ENCODE measurements at regions not wholly inside any gene's neighbourhood (a gene's known extent, or its start where the extent isn't known, plus 50 kb on each side); places are given as distances from the start of the nearest gene placed in this dataset.

DNA sequence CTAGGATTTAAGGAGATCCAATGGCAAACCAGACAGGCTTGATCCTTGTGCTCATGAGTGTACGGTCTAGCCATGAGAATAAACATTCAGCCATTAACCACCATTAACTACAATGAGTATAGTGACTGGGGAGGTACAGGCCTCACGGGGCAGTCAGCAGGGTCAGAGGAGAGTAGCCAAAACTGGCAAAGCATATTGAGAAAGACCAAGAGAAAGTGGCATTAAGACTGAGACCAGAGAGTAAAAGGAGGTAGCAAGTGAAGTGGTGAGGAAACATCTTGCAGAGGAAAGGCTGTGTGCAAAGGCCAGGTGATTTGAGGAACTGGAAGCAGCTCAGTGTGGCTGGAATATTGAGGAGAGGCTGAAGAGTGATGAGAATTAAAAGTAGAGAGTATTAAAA is 407.2 kb upstream of the LMCD1 start (continued):
- TF ChIP-seq, protein P1, sequence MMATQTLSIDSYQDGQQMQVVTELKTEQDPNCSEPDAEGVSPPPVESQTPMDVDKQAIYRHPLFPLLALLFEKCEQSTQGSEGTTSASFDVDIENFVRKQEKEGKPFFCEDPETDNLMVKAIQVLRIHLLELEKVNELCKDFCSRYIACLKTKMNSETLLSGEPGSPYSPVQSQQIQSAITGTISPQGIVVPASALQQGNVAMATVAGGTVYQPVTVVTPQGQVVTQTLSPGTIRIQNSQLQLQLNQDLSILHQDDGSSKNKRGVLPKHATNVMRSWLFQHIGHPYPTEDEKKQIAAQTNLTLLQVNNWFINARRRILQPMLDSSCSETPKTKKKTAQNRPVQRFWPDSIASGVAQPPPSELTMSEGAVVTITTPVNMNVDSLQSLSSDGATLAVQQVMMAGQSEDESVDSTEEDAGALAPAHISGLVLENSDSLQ (IDR thresholded peaks at IDR 0.05): no peak
- TF ChIP-seq MEF2B (IDR thresholded peaks at IDR 0.05; ENCODE audit: partially characterized antibody, poor library complexity, severe bottlenecking) (no peak), SPI1 (IDR thresholded peaks at IDR 0.05; ENCODE audit: borderline replicate concordance, insufficient read depth, low read depth, low read length) (no peak), CEBPB (IDR thresholded peaks at IDR 0.05; ENCODE audit: borderline replicate concordance in 1 of 2, low read depth in 2 of 2, low read length in 2 of 2) (no peak), TARDBP (IDR thresholded peaks at IDR 0.05; ENCODE audit: borderline replicate concordance) (no peak), GABPA (IDR thresholded peaks at IDR 0.05; ENCODE audit: low read depth) (no peak)

DNA sequence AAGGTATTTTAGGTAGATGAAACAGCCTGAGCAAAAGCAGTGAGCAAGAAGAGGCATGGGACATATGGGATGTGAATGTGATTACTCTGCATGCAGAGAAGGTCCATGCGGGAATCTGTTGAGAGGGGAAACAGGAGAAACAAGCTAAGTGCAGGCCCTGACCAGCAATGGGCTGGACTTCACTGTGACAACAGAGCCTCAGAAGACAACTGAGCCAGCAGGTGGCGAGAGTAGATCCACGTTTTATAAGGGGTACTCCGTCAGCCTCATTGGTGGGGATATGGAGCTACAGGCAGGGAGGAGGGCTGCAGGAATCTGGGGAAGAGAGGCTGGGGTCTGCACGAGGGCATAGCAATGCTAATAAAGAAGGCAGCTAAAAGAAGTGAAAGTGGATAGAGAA is 405.9 kb upstream of the LMCD1 start:
- H3K36me3 ChIP-seq (ENCODE audit: control insufficient read depth in 2 of 2, insufficient read depth in 2 of 2, low read length in 1 of 2): no peaks in the 10 kb centered on the region
- no peak overlapping the region for H2AFZ ChIP-seq (ENCODE audit: control insufficient read depth, low read depth, low read length)
- FAIRE-seq: no peak
- DNase-seq (ENCODE audit: low read depth, low spot score): no peak
- intact Hi-C loops (cut with micrococcal nuclease; ENCODE audit: unreplicated experiment): no loop called here
- ChIA-PET CTCF (interaction anchor here (1.1 to 2.0 kb wide), 3 partner anchors 15 to 321 kb away, joined by 3 to 7 read pairs (median 5); no protein-coding TSS in a partner anchor), RAD21 (ENCODE audit: unreplicated experiment) (interaction anchor here (1.0 kb wide), 1 partner anchor 144 kb away, joined by 4 read pairs; no protein-coding TSS in a partner anchor), POLR2A (no interaction called here), SMC1A (ENCODE audit: uncharacterized antibody, unreplicated experiment) (interaction anchor here (0.7 to 1.3 kb wide), 5 partner anchors 10 to 144 kb away, joined by 3 to 6 read pairs (median 3); no protein-coding TSS in a partner anchor)
- H3K4me3 ChIP-seq: no peak overlapping the region
- TF ChIP-seq LARP7 (IDR thresholded peaks at IDR 0.05) (no peak), MTA3 (IDR thresholded peaks at IDR 0.05; ENCODE audit: borderline replicate concordance, low read length) (no peak), CHD1 (IDR thresholded peaks at IDR 0.05; ENCODE audit: low read depth, low read length) (no peak)
- TF ChIP-seq, protein P2, sequence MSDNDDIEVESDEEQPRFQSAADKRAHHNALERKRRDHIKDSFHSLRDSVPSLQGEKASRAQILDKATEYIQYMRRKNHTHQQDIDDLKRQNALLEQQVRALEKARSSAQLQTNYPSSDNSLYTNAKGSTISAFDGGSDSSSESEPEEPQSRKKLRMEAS (IDR thresholded peaks at IDR 0.05; ENCODE audit: low read depth, low read length): no peak
- TF ChIP-seq, protein P3, sequence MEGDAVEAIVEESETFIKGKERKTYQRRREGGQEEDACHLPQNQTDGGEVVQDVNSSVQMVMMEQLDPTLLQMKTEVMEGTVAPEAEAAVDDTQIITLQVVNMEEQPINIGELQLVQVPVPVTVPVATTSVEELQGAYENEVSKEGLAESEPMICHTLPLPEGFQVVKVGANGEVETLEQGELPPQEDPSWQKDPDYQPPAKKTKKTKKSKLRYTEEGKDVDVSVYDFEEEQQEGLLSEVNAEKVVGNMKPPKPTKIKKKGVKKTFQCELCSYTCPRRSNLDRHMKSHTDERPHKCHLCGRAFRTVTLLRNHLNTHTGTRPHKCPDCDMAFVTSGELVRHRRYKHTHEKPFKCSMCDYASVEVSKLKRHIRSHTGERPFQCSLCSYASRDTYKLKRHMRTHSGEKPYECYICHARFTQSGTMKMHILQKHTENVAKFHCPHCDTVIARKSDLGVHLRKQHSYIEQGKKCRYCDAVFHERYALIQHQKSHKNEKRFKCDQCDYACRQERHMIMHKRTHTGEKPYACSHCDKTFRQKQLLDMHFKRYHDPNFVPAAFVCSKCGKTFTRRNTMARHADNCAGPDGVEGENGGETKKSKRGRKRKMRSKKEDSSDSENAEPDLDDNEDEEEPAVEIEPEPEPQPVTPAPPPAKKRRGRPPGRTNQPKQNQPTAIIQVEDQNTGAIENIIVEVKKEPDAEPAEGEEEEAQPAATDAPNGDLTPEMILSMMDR (IDR thresholded peaks at IDR 0.05 in 2 of 3, conservative IDR thresholded peaks at IDR 0.05 in 1 of 3; ENCODE audit: control insufficient read depth in 2 of 3, extremely low read depth in 1 of 3, insufficient read depth in 1 of 3, low read depth in 3 of 3, low read length in 3 of 3): peak in 1 of 3 experiments; percentile 3; a peak in 2 of 6 replicates
- H3K4me2 ChIP-seq (ENCODE audit: control insufficient read depth, insufficient read depth): no peak overlapping the region
- H3K4me1 ChIP-seq (ENCODE audit: control insufficient read depth, insufficient read depth, low read length): no peaks in the 10 kb centered on the region
- no peaks in the 10 kb centered on the region for H4K20me1 ChIP-seq (ENCODE audit: control insufficient read depth, insufficient read depth)
- H3K79me2 ChIP-seq (ENCODE audit: control insufficient read depth, insufficient read depth, low read length): no peaks in the 10 kb centered on the region
- no peak overlapping the region for H3K27ac ChIP-seq (ENCODE audit: control insufficient read depth, insufficient read depth)
- no TSS peak for BruUV-seq (replicated peaks)
- WGBS (ENCODE audit: insufficient coverage, insufficient replicate concordance, low lambda C conversion rate, missing lambda C conversion rate): 34% methylated on average over 5 of the region's 5 CpGs
- no peaks in the 10 kb centered on the region for H3K27me3 ChIP-seq (replicated peaks in 1 of 2; ENCODE audit: control insufficient read depth in 2 of 2, insufficient read depth in 2 of 2, low read length in 1 of 2)
- no peak overlapping the region for H3K9ac ChIP-seq (ENCODE audit: control insufficient read depth, insufficient read depth, low read length)
- H3K9me3 ChIP-seq (replicated peaks; ENCODE audit: control insufficient read depth, insufficient read depth, low read length): no peaks in the 10 kb centered on the region
- no peak; the same call in 2 of the 3 replicates for ATAC-seq
- in situ Hi-C loops (cut with MboI): no loop called here
